ENCODE measurements at regions not wholly inside any gene's neighbourhood (a gene's known extent, or its start where the extent isn't known, plus 50 kb on each side); places are given as distances from the start of the nearest gene placed in this dataset.

DNA sequence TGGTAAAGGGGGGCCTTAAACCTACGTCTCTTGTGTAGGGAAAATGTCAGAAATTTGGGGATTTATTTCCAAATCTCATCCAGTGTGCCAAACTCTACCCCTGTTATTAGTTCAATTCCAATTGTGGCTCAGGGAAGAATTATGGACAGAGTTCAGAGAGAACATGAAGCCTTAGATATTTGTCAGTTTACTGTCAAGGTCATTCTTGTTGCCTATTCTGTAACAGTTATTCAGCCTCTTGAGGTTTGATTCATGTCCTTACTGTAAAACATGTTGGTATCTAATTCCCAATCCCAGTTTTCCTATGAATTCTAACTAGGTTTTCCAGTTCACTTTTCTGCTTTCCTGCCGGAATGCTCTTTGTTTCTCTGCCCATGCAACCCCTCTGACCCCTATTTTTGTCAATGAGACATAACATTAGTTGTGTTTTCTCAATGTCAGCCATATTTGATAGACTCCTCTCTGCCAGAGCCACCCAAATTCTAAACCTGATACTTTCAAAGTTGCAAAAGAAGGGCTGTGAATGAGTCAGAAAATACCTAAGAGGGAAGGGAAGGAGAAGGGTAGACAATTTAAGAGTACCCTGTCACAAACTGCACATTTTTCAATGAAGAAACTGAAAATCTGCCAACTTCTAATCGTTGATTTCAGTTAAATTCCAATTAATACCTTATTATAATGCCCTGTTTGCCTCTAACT lies 52.4 kb downstream of the ATOSA start:
- Histone ChIP-seq H3K27ac (no peak overlapping the region), H3K27me3 (no peaks in the 10 kb centered on the region), H3K9me3 (no peaks in the 10 kb centered on the region), H3K36me3 (peaks cover 40% of the 10 kb centered on the region), H3K4me1 (ENCODE audit: control insufficient read depth in 1 of 2, insufficient read depth in 1 of 2, low read depth in 1 of 2, low read length in 1 of 2) (no peaks in the 10 kb centered on the region), H3K4me3 (ENCODE audit: low read depth in 1 of 2, low read length in 1 of 2) (no peak overlapping the region)
- TF ChIP-seq CTCF (IDR thresholded peaks at IDR 0.05): no peak

- Histone ChIP-seq H3K4me1 (ENCODE audit: control insufficient read depth in 1 of 2, insufficient read depth in 1 of 2, low read depth in 1 of 2, low read length in 1 of 2) (no peaks in the 10 kb centered on the region), H3K27me3 (no peaks in the 10 kb centered on the region), H3K4me3 (ENCODE audit: low read depth in 1 of 2, low read length in 1 of 2) (no peak overlapping the region), H3K36me3 (peaks cover 59% of the 10 kb centered on the region), H3K27ac (no peak overlapping the region), H3K9me3 (no peaks in the 10 kb centered on the region)
- no peak for TF ChIP-seq CTCF (IDR thresholded peaks at IDR 0.05)
Measured at GRCh38 chr15:52624262-52624661, 54.9 kb downstream of the ATOSA start.

- H3K27ac ChIP-seq: no peak overlapping the region
- no peak overlapping the region for H3K4me3 ChIP-seq (ENCODE audit: low read depth in 1 of 2, low read length in 1 of 2)
- no peaks in the 10 kb centered on the region for H3K27me3 ChIP-seq
- no peaks in the 10 kb centered on the region for H3K4me1 ChIP-seq (ENCODE audit: control insufficient read depth in 1 of 2, insufficient read depth in 1 of 2, low read depth in 1 of 2, low read length in 1 of 2)
- H3K36me3 ChIP-seq: peaks cover 58% of the 10 kb centered on the region
- no peak for TF ChIP-seq CTCF (IDR thresholded peaks at IDR 0.05)
- no peaks in the 10 kb centered on the region for H3K9me3 ChIP-seq
Measured at GRCh38 chr15:52622791-52623190, 54.0 kb upstream of the ARPP19 start.

DNA sequence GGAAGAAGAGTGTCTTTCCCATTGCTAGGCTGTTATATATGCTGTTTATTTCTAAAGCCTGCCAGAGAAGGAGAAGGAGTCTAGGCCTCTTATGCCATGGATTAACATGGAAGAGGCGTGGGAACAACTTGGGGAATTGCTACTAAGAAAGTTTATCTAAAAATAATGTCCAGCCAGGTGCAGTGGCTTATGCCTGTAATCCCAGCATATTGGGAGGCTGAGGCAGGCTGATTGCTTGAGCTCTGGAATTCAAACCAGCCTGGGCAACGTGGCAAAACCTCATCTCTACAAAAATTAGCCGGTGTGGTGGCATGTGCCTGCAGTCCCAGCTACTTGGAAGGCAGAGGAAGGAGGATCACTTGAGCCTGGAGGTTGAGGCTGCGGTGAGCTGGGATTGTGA lies 51.7 kb upstream of the ARPP19 start:
- no peak for TF ChIP-seq CTCF (IDR thresholded peaks at IDR 0.05)
- H3K27ac ChIP-seq: no peak overlapping the region
- no peaks in the 10 kb centered on the region for H3K4me1 ChIP-seq (ENCODE audit: control insufficient read depth in 1 of 2, insufficient read depth in 1 of 2, low read depth in 1 of 2, low read length in 1 of 2)
- peaks cover 52% of the 10 kb centered on the region for H3K36me3 ChIP-seq
- H3K9me3 ChIP-seq: no peaks in the 10 kb centered on the region
- H3K4me3 ChIP-seq (ENCODE audit: low read depth in 1 of 2, low read length in 1 of 2): no peak overlapping the region
- H3K27me3 ChIP-seq: no peaks in the 10 kb centered on the region

Data from neutrophil (primary cell).